ENCODE measurements at regions not wholly inside any gene's neighbourhood (a gene's known extent, or its start where the extent isn't known, plus 50 kb on each side); places are given as distances from the start of the nearest gene placed in this dataset.

GRCh38 chr7:67522504-67522903 lies 525.9 kb downstream of the TYW1 start:
- H3K27ac ChIP-seq = no peak overlapping the region
- no peak for TF ChIP-seq CTCF (conservative IDR thresholded peaks at IDR 0.05)

- TF ChIP-seq CTCF (conservative IDR thresholded peaks at IDR 0.05) = no peak
- H3K27ac ChIP-seq = no peak overlapping the region
Measured at GRCh38 chr7:67523713-67524112, 527.1 kb downstream of the TYW1 start.

GRCh38 chr7:67525588-67525987 lies 529.0 kb downstream of the TYW1 start:
- no peak for TF ChIP-seq CTCF (conservative IDR thresholded peaks at IDR 0.05)
- H3K27ac ChIP-seq = no peak overlapping the region

- TF ChIP-seq CTCF (conservative IDR thresholded peaks at IDR 0.05) = no peak
- H3K27ac ChIP-seq = no peak overlapping the region
Measured at GRCh38 chr7:67535241-67535989, 538.8 kb downstream of the TYW1 start.

- no peak for TF ChIP-seq CTCF (conservative IDR thresholded peaks at IDR 0.05)
- no peak overlapping the region for H3K27ac ChIP-seq
Measured at GRCh38 chr7:67542916-67543315, 546.3 kb downstream of the TYW1 start.

GRCh38 chr7:67547183-67547907 lies 550.7 kb downstream of the TYW1 start:
- no peak for TF ChIP-seq CTCF (conservative IDR thresholded peaks at IDR 0.05)
- H3K27ac ChIP-seq = no peak overlapping the region

GRCh38 chr7:67549126-67549525 lies 552.5 kb downstream of the TYW1 start:
- TF ChIP-seq CTCF (conservative IDR thresholded peaks at IDR 0.05) = no peak
- H3K27ac ChIP-seq = no peak overlapping the region

Measured in VCaP (cell line).